ENCODE measurements at regions not wholly inside any gene's neighbourhood (a gene's known extent, or its start where the extent isn't known, plus 50 kb on each side); places are given as distances from the start of the nearest gene placed in this dataset.

DNA sequence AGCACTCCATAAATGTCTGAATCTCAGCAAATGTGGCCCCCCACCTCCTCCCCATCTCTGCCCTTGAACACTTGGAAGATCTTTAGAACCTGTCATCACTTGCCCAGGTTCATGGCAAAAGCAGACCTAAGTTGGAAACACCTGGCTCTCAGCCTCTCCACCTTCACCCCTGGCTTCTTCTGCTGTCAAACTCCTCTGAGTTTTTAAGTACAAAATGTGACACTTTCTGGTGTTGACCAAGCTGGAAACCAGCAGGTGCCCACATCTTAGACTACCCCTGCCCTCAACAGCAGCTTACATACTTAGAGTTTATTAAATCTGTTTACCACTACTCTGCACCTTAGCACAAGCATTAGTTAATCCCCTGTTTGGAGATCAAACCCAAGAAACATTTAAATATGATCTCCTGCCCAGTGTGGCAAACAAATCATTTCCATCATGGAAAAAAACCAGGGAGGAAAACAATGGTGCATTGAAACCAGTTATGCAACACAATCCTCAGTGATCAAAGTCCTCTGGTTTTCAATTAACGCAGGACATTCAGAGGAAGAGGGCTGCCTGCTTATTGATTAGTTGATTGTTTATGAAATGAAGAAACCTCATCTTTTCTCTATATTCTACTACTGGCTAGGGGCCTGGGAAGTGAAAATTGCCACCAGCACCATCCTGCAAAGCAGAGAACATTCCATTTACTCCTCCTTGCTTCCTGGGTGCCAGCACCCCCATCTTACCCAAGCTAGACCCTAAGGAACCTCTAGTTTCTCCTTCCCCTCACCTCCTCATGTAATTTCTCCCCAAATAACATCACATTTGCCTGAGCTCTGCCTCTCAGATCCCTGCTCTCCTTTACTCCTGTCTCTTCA is 139.4 kb upstream of the RAB4A start (continued):
- TF ChIP-seq ZNF484 (CRISPR knock-in tag; IDR thresholded peaks at IDR 0.05; ENCODE audit: borderline replicate concordance, low read depth) (no peak), CEBPB (IDR thresholded peaks at IDR 0.05; ENCODE audit: borderline replicate concordance, low read depth, low read length) (peak; percentile 96), ZFAT (CRISPR knock-in tag; conservative IDR thresholded peaks at IDR 0.05) (no peak), LCORL (IDR thresholded peaks at IDR 0.05) (0 out of 2 replicates have a peak, but pooled peaks have one; percentile 43), LCORL (CRISPR knock-in tag; IDR thresholded peaks at IDR 0.05) (peak; percentile 49; the same call in 1 of the 2 replicates), ZNF207 (IDR thresholded peaks at IDR 0.05; ENCODE audit: borderline replicate concordance) (no peak), JUND (CRISPR knock-in tag; IDR thresholded peaks at IDR 0.05) (no peak), ZNF326 (CRISPR knock-in tag; IDR thresholded peaks at IDR 0.05; ENCODE audit: borderline replicate concordance) (no peak), NFE2 (CRISPR knock-in tag; IDR thresholded peaks at IDR 0.05) (no peak), ATM (IDR thresholded peaks at IDR 0.05; ENCODE audit: borderline replicate concordance) (peak; percentile 95; the same call in 1 of the 2 replicates), MAFF (IDR thresholded peaks at IDR 0.05; ENCODE audit: low read depth, low read length) (no peak), ATF7-NPFF (CRISPR knock-in tag; IDR thresholded peaks at IDR 0.05; ENCODE audit: low read depth) (0 out of 2 replicates have a peak, but pooled peaks have one; percentile 36), ZNF614 (CRISPR knock-in tag; IDR thresholded peaks at IDR 0.05; ENCODE audit: borderline replicate concordance) (peak; percentile 70; the same call in 1 of the 2 replicates)
- TF ChIP-seq, protein P1, sequence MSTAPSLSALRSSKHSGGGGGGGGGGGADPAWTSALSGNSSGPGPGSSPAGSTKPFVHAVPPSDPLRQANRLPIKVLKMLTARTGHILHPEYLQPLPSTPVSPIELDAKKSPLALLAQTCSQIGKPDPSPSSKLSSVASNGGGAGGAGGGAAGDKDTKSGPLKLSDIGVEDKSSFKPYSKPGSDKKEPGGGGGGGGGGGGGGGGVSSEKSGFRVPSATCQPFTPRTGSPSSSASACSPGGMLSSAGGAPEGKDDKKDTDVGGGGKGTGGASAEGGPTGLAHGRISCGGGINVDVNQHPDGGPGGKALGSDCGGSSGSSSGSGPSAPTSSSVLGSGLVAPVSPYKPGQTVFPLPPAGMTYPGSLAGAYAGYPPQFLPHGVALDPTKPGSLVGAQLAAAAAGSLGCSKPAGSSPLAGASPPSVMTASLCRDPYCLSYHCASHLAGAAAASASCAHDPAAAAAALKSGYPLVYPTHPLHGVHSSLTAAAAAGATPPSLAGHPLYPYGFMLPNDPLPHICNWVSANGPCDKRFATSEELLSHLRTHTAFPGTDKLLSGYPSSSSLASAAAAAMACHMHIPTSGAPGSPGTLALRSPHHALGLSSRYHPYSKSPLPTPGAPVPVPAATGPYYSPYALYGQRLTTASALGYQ (CRISPR knock-in tag; IDR thresholded peaks at IDR 0.05) = peak; percentile 61; the same call in 1 of the 2 replicates
- TF ChIP-seq, protein P2, sequence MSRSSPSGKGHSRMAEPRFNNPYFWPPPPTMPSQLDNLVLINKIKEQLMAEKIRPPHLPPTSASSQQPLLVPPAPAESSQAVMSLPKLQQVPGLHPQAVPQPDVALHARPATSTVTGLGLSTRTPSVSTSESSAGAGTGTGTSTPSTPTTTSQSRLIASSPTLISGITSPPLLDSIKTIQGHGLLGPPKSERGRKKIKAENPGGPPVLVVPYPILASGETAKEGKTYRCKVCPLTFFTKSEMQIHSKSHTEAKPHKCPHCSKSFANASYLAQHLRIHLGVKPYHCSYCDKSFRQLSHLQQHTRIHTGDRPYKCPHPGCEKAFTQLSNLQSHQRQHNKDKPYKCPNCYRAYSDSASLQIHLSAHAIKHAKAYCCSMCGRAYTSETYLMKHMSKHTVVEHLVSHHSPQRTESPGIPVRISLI (CRISPR knock-in tag; IDR thresholded peaks at IDR 0.05; ENCODE audit: borderline replicate concordance) = peak; percentile 90; the same call in 1 of the 2 replicates
- TF ChIP-seq, protein P3, sequence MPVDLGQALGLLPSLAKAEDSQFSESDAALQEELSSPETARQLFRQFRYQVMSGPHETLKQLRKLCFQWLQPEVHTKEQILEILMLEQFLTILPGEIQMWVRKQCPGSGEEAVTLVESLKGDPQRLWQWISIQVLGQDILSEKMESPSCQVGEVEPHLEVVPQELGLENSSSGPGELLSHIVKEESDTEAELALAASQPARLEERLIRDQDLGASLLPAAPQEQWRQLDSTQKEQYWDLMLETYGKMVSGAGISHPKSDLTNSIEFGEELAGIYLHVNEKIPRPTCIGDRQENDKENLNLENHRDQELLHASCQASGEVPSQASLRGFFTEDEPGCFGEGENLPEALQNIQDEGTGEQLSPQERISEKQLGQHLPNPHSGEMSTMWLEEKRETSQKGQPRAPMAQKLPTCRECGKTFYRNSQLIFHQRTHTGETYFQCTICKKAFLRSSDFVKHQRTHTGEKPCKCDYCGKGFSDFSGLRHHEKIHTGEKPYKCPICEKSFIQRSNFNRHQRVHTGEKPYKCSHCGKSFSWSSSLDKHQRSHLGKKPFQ (CRISPR knock-in tag; IDR thresholded peaks at IDR 0.05; ENCODE audit: insufficient replicate concordance) = peak; percentile 64
- TF ChIP-seq, protein P4, sequence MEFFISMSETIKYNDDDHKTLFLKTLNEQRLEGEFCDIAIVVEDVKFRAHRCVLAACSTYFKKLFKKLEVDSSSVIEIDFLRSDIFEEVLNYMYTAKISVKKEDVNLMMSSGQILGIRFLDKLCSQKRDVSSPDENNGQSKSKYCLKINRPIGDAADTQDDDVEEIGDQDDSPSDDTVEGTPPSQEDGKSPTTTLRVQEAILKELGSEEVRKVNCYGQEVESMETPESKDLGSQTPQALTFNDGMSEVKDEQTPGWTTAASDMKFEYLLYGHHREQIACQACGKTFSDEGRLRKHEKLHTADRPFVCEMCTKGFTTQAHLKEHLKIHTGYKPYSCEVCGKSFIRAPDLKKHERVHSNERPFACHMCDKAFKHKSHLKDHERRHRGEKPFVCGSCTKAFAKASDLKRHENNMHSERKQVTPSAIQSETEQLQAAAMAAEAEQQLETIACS (CRISPR knock-in tag; IDR thresholded peaks at IDR 0.05) = no peak
- TF ChIP-seq, protein P5, sequence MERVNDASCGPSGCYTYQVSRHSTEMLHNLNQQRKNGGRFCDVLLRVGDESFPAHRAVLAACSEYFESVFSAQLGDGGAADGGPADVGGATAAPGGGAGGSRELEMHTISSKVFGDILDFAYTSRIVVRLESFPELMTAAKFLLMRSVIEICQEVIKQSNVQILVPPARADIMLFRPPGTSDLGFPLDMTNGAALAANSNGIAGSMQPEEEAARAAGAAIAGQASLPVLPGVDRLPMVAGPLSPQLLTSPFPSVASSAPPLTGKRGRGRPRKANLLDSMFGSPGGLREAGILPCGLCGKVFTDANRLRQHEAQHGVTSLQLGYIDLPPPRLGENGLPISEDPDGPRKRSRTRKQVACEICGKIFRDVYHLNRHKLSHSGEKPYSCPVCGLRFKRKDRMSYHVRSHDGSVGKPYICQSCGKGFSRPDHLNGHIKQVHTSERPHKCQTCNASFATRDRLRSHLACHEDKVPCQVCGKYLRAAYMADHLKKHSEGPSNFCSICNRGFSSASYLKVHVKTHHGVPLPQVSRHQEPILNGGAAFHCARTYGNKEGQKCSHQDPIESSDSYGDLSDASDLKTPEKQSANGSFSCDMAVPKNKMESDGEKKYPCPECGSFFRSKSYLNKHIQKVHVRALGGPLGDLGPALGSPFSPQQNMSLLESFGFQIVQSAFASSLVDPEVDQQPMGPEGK (CRISPR knock-in tag; IDR thresholded peaks at IDR 0.05) = peak; percentile 21; the same call in 1 of the 2 replicates
- TF ChIP-seq, protein P6, sequence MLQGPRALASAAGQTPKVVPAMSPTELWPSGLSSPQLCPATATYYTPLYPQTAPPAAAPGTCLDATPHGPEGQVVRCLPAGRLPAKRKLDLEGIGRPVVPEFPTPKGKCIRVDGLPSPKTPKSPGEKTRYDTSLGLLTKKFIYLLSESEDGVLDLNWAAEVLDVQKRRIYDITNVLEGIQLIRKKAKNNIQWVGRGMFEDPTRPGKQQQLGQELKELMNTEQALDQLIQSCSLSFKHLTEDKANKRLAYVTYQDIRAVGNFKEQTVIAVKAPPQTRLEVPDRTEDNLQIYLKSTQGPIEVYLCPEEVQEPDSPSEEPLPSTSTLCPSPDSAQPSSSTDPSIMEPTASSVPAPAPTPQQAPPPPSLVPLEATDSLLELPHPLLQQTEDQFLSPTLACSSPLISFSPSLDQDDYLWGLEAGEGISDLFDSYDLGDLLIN (CRISPR knock-in tag; IDR thresholded peaks at IDR 0.05; ENCODE audit: borderline replicate concordance) = no peak

All from HepG2 (cell line).